22Rv1 (cell line): ENCODE measurements at regions not wholly inside any gene's neighbourhood (a gene's known extent, or its start where the extent isn't known, plus 50 kb on each side); places are given as distances from the start of the nearest gene placed in this dataset.

Experiments
- CTCF ChIP-seq: fragments of 450-650 bp; IDR thresholded peaks from 2 replicates; pipeline ENCODE4 v1.5.1; 2017; ENCODE audit warnings: mild to moderate bottlenecking
- ZFX ChIP-seq: fragments of 450-650 bp; IDR thresholded peaks from 2 replicates; pipeline ENCODE4 v1.6.1; 2017; ENCODE audit warnings: antibody characterized with exemption, borderline replicate concordance

DNA sequence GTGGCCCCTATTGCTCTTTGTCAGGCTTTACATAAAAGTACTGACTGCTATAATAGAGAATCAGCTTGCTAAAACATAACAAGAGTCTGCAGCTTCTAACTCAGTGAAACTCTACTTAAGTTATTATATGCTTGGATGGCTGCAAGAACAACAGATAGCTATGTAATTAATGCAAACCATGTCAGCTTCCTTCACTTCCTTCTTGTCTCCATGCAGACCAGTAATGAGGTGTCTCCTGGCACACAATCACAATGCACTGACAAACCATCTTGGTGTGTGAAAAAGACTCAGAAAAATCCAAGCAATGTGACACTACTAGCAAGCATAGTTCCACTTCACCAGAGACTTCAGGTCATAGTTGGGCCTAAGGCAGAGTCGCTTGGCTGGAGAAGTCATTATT lies 2068.9 kb upstream of the PIK3C3 start:
- no peak for TF ChIP-seq CTCF
- TF ChIP-seq ZFX: no peak
